GM21529 (cell line): ENCODE measurements at regions not wholly inside any gene's neighbourhood (a gene's known extent, or its start where the extent isn't known, plus 50 kb on each side); places are given as distances from the start of the nearest gene placed in this dataset.
"Not testable (repeated sequence)": the region's sequence is repeated elsewhere in the genome, so short reads cannot be mapped to it uniquely, and the experiment has no call there.

Source experiments
- ATAC-seq: cut with Tn5 transposase; IDR thresholded peaks from one replicate; pipeline ENCODE4 v1.9.1; 2021; ENCODE audit not compliant: unreplicated experiment

- no peak for ATAC-seq
Observed at GRCh38 chr4:104549736-104550135, 55.0 kb upstream of the CXXC4 start.

- no peak for ATAC-seq
Observed at GRCh38 chr4:104559502-104559901, 64.8 kb upstream of the CXXC4 start.

- no peak for ATAC-seq
Observed at GRCh38 chr4:104571341-104571740, 76.6 kb upstream of the CXXC4 start.

- ATAC-seq, result no peak
Observed at GRCh38 chr4:104574371-104574770, 79.7 kb upstream of the CXXC4 start.

GRCh38 chr4:104575278-104575677, 80.6 kb upstream of the CXXC4 start:
- no peak for ATAC-seq

GRCh38 chr4:104577405-104577804, 82.7 kb upstream of the CXXC4 start:
- ATAC-seq, result no peak

GRCh38 chr4:104581476-104581875, 86.8 kb upstream of the CXXC4 start:
- not testable (repeated sequence) for ATAC-seq

GRCh38 chr4:104582056-104582455, 87.4 kb upstream of the CXXC4 start:
- ATAC-seq, result not testable (repeated sequence)

GRCh38 chr4:104589264-104589868, 94.7 kb upstream of the CXXC4 start:
- ATAC-seq, result no peak

GRCh38 chr4:104591510-104591911, 96.8 kb upstream of the CXXC4 start:
- no peak for ATAC-seq

- no peak for ATAC-seq
Observed at GRCh38 chr4:104592183-104592582, 97.5 kb upstream of the CXXC4 start.

- no peak for ATAC-seq
Observed at GRCh38 chr4:104593019-104593418, 98.3 kb upstream of the CXXC4 start.

- no peak for ATAC-seq
Observed at GRCh38 chr4:104596189-104596588, 101.5 kb upstream of the CXXC4 start.

- ATAC-seq, result no peak
Observed at GRCh38 chr4:104615496-104615895, 120.8 kb upstream of the CXXC4 start.

- ATAC-seq, result no peak
Observed at GRCh38 chr4:104615926-104616325, 121.2 kb upstream of the CXXC4 start.

- ATAC-seq, result no peak
Observed at GRCh38 chr4:104616401-104616820, 121.7 kb upstream of the CXXC4 start.

GRCh38 chr4:104625706-104626105, 131.0 kb upstream of the CXXC4 start:
- no peak for ATAC-seq

GRCh38 chr4:104629601-104630000, 134.9 kb upstream of the CXXC4 start:
- ATAC-seq, result no peak

GRCh38 chr4:104630272-104630671, 135.6 kb upstream of the CXXC4 start:
- no peak for ATAC-seq

GRCh38 chr4:104631000-104631399, 136.3 kb upstream of the CXXC4 start:
- no peak for ATAC-seq

GRCh38 chr4:104641418-104641817, 146.7 kb upstream of the CXXC4 start:
- ATAC-seq, result no peak

- ATAC-seq, result no peak
Observed at GRCh38 chr4:104642521-104642920, 147.8 kb upstream of the CXXC4 start.

- no peak for ATAC-seq
Observed at GRCh38 chr4:104643805-104644204, 149.1 kb upstream of the CXXC4 start.
